H1 (cell line): ENCODE measurements at regions not wholly inside any gene's neighbourhood (a gene's known extent, or its start where the extent isn't known, plus 50 kb on each side); places are given as distances from the start of the nearest gene placed in this dataset.

ENCODE experiments used
- CTCF ChIA-PET: fragments of 300-600 bp; sonication (Branson Sonifier 250); formaldehyde crosslinking; loops from one replicate; lab custom pipeline; 2021; ENCODE audit not compliant: partially characterized antibody; lab: Charles Lee
- POLR2A ChIA-PET: fragments of 300-600 bp; sonication (Branson Sonifier 250); formaldehyde crosslinking; loops from one replicate; lab custom pipeline; 2021; ENCODE audit warnings: inconsistent platforms; ENCODE audit not compliant: partially characterized antibody; lab: Charles Lee
- DNase-seq, 2 experiments: peaks; one replicate each; pipeline versions ENCODE4 v3.0.0 to v3.0.0-alpha.2; 2010 to 2022; ENCODE audit warnings: low spot score in 2 of 2, low read depth in 1 of 2, mixed read lengths in 1 of 2
- FAIRE-seq: peaks from 2 replicates; lab custom pipeline; 2011; peaks lifted over from hg19 to GRCh38; lab: Jason Lieb, UNC
- H2AFZ ChIP-seq: 2 replicates; pipeline ENCODE4 v1.8.1; 2012; ENCODE audit warnings: low read length, inconsistent platforms
- H2AK5ac ChIP-seq: 2 replicates; pipeline ENCODE4 v1.6.1; 2013; ENCODE audit warnings: low read depth, low read length
- H2BK120ac ChIP-seq: replicated peaks from 2 replicates; pipeline ENCODE3; 2013; ENCODE audit warnings: low read depth, low read length, inconsistent platforms
- H2BK12ac ChIP-seq: 2 replicates; pipeline ENCODE4 v1.6.1; 2013; ENCODE audit warnings: low read depth, low read length
- H2BK15ac ChIP-seq: 2 replicates; pipeline ENCODE4 v1.6.1; 2013; ENCODE audit warnings: low read length
- H2BK20ac ChIP-seq: 2 replicates; pipeline ENCODE4 v1.6.1; 2013; ENCODE audit warnings: low read length
- H2BK5ac ChIP-seq: 2 replicates; pipeline ENCODE4 v1.6.1; 2013; ENCODE audit warnings: low read depth, low read length
- H3K14ac ChIP-seq: 2 replicates; pipeline ENCODE4 v1.6.1; 2013; ENCODE audit warnings: inconsistent platforms; ENCODE audit not compliant: insufficient read length
- H3K18ac ChIP-seq: 2 replicates; pipeline ENCODE4 v1.6.1; 2013; ENCODE audit warnings: low read length; ENCODE audit errors: extremely low read depth
- H3K23ac ChIP-seq: 2 replicates; pipeline ENCODE4 v1.6.1; 2013; ENCODE audit warnings: inconsistent platforms; ENCODE audit not compliant: insufficient read length
- H3K23me2 ChIP-seq: 2 replicates; pipeline ENCODE4 v1.6.1; 2013; ENCODE audit warnings: low read depth, low read length
- H3K27ac ChIP-seq: 2 replicates; pipeline ENCODE4 v1.6.1; 2011; ENCODE audit warnings: low read depth, low read length, inconsistent platforms
- H3K27me3 ChIP-seq, 4 experiments: replicated peaks in 1 of 4; 1 replicate in 1 of 4; 2 replicates in 3 of 4; pipeline versions ENCODE4 v1.6.1 to v1.8.1; 2011 to 2013; ENCODE audit warnings: low read length in 3 of 4, mild to moderate bottlenecking in 3 of 4, inconsistent platforms in 2 of 4, mixed read lengths in 2 of 4, moderate library complexity in 1 of 4; ENCODE audit not compliant: control insufficient read depth in 3 of 4, insufficient read depth in 3 of 4; ENCODE audit errors: extremely low read depth in 1 of 4
- H3K36me3 ChIP-seq, 4 experiments: 2 replicates each; pipeline versions ENCODE4 v1.6.1 to v1.8.1; 2011 to 2013; ENCODE audit warnings: mild to moderate bottlenecking in 4 of 4, low read length in 3 of 4, moderate library complexity in 2 of 4, control low read depth in 1 of 4, inconsistent platforms in 1 of 4; ENCODE audit not compliant: insufficient read depth in 4 of 4, control insufficient read depth in 2 of 4
- H3K4ac ChIP-seq: replicated peaks from 2 replicates; pipeline ENCODE3; 2013; ENCODE audit warnings: low read length, low read depth, mixed read lengths, inconsistent platforms; ENCODE audit not compliant: insufficient read length
- H3K4me1 ChIP-seq, 4 experiments: replicated peaks in 1 of 4; 1 replicate in 1 of 4; 2 replicates in 3 of 4; pipeline versions ENCODE4 v1.6.1 to v1.8.1; 2011 to 2013; ENCODE audit warnings: low read length in 3 of 4, inconsistent platforms in 2 of 4, mixed read lengths in 1 of 4; ENCODE audit not compliant: insufficient read depth in 4 of 4, control insufficient read depth in 3 of 4
- H3K4me2 ChIP-seq, 2 experiments: 2 replicates each; pipeline versions ENCODE4 v1.6.1 to v1.8.1; 2011 to 2013; ENCODE audit warnings: low read depth in 2 of 2, low read length in 2 of 2, control low read depth in 1 of 2, inconsistent platforms in 1 of 2, mild to moderate bottlenecking in 1 of 2; ENCODE audit not compliant: insufficient read depth in 1 of 2
- H3K4me3 ChIP-seq, 4 experiments: fragments of 200-600, 300-600 bp in 1 of 4; sonication (generic), shearing (Covaris generic), sonication (Bioruptor Twin) in 1 of 4; 2 replicates each; pipeline versions ENCODE4 v1.5.1 to v1.8.1; 2011 to 2016; ENCODE audit warnings: low read length in 4 of 4, low read depth in 3 of 4, control low read depth in 2 of 4, inconsistent platforms in 2 of 4, mild to moderate bottlenecking in 2 of 4, mixed read lengths in 1 of 4, moderate library complexity in 1 of 4; ENCODE audit not compliant: insufficient read depth in 2 of 4; ENCODE audit errors: extremely low read depth in 1 of 4
- H3K56ac ChIP-seq: replicated peaks from 2 replicates; pipeline ENCODE3; 2013; ENCODE audit warnings: low read depth, mild to moderate bottlenecking, mixed read lengths, low read length, inconsistent platforms; ENCODE audit not compliant: insufficient read length
- H3K79me1 ChIP-seq: 2 replicates; pipeline ENCODE4 v1.6.1; 2013; ENCODE audit warnings: low read depth, low read length, control low read depth
- H3K79me2 ChIP-seq, 2 experiments: 2 replicates each; pipeline versions ENCODE4 v1.6.1 to v1.8.1; 2012 to 2013; ENCODE audit warnings: low read length in 2 of 2, mild to moderate bottlenecking in 2 of 2, inconsistent platforms in 1 of 2; ENCODE audit not compliant: insufficient read depth in 2 of 2, control insufficient read depth in 1 of 2
- H3K9ac ChIP-seq, 4 experiments: replicated peaks in 1 of 4; 1 replicate in 1 of 4; 2 replicates in 3 of 4; pipeline versions ENCODE4 v1.6.1 to v1.8.1; 2011 to 2013; ENCODE audit warnings: low read depth in 3 of 4, low read length in 3 of 4, control low read depth in 2 of 4, mild to moderate bottlenecking in 2 of 4, moderate library complexity in 2 of 4, inconsistent platforms in 1 of 4; ENCODE audit errors: extremely low read depth in 1 of 4
- H3K9me3 ChIP-seq, 2 experiments: 2 replicates each; pipeline versions ENCODE4 v1.6.1 to v1.8.1; 2012 to 2013; ENCODE audit warnings: mild to moderate bottlenecking in 2 of 2, moderate library complexity in 2 of 2, control low read depth in 1 of 2, inconsistent platforms in 1 of 2, low read depth in 1 of 2, low read length in 1 of 2, mixed read lengths in 1 of 2; ENCODE audit not compliant: insufficient read depth in 2 of 2
- H4K20me1 ChIP-seq, 2 experiments: replicated peaks in 1 of 2; 2 replicates each; pipeline versions ENCODE3 to v1.8.1; 2011 to 2013; ENCODE audit warnings: inconsistent platforms in 2 of 2, low read length in 2 of 2, mild to moderate bottlenecking in 1 of 2; ENCODE audit not compliant: insufficient read depth in 2 of 2, control insufficient read depth in 1 of 2
- H4K5ac ChIP-seq: 2 replicates; pipeline ENCODE4 v1.6.1; 2013; ENCODE audit warnings: low read length, low read depth, mixed read lengths, inconsistent platforms; ENCODE audit not compliant: insufficient read length
- H4K8ac ChIP-seq: 2 replicates; pipeline ENCODE4 v1.8.0; 2013; ENCODE audit warnings: mild to moderate bottlenecking, moderate library complexity, low read length, inconsistent platforms; ENCODE audit not compliant: insufficient read depth; ENCODE audit errors: extremely low read depth
- H4K91ac ChIP-seq: replicated peaks from 2 replicates; pipeline ENCODE3; 2013; ENCODE audit warnings: low read length, mixed read lengths, inconsistent platforms; ENCODE audit not compliant: insufficient read length
- CEBPB ChIP-seq: IDR thresholded peaks from 2 replicates; pipeline ENCODE4 v1.6.1; 2012; ENCODE audit warnings: low read depth, low read length
- ZNF274 ChIP-seq: IDR thresholded peaks from 2 replicates; pipeline ENCODE4 v1.7.0; 2012; ENCODE audit warnings: low read length, borderline replicate concordance; ENCODE audit errors: extremely low read depth
- WGBS, 2 experiments: shearing (Covaris generic) in 1 of 2; methylation state at CpG; one replicate each; pipeline versions ENCODE4 v1.1.6 to v1.1.7; 2013 to 2015; ENCODE audit warnings: low lambda C conversion rate in 2 of 2, mixed read lengths in 2 of 2, inconsistent platforms in 1 of 2, low coverage in 1 of 2, missing lambda C conversion rate in 1 of 2; ENCODE audit not compliant: insufficient replicate concordance in 2 of 2, insufficient coverage in 1 of 2, insufficient read length in 1 of 2; ENCODE audit errors: extremely low coverage in 1 of 2, missing lambda C conversion rate in 1 of 2; 5-methylcytosine and 5-hydroxymethylcytosine counted together

DNA sequence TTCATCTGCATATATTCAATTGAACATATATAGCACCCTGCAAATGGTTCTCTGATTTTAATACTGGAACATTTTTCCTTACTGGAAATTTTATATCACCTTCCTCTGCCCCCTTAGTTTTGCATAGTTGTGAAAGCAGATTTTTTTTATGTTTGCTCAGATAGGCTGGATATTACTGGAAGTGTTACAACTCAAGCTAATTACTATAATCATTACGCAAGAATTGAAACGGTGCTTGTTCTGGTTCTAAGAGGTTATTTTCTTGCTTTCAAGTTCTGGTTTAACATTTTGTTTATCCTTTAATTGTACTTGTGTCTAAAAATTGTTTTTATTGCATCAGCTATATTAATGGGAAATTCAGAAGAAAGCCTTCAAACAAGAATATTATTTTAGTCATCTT, 95.6 kb upstream of the MYO16 start:
- FAIRE-seq (no peak), DNase-seq (no peak)
- H3K79me2 ChIP-seq = no peaks in the 10 kb centered on the region
- H2AK5ac ChIP-seq = no peak overlapping the region
- 97% methylated on average over 2 of the region's 2 CpGs; no CpG with 5 or more reads in 1 of the 2 experiments for WGBS, 2 experiments
- no peak overlapping the region for H2BK15ac ChIP-seq
- no peak overlapping the region for H4K5ac ChIP-seq
- no peak overlapping the region for H3K4ac ChIP-seq
- no peaks in the 10 kb centered on the region for H3K9me3 ChIP-seq
- H3K14ac ChIP-seq = no peak overlapping the region
- no peak overlapping the region for H2AFZ ChIP-seq
- H3K9ac ChIP-seq = no peak overlapping the region
- H2BK120ac ChIP-seq = no peak overlapping the region
- H3K4me1 ChIP-seq = no peaks in the 10 kb centered on the region
- no peak overlapping the region for H4K91ac ChIP-seq
- no peaks in the 10 kb centered on the region for H4K20me1 ChIP-seq
- H2BK12ac ChIP-seq = no peak overlapping the region
- H3K4me3 ChIP-seq = no peak overlapping the region
- H3K23me2 ChIP-seq = 0 out of 2 replicates have a peak, but pooled peaks cover 2% of the 10 kb centered on the region
- H3K4me2 ChIP-seq = no peak overlapping the region
- H3K27ac ChIP-seq = no peak overlapping the region
- no peak overlapping the region for H2BK5ac ChIP-seq
- H3K56ac ChIP-seq = no peak overlapping the region
- TF ChIP-seq CEBPB (peak; percentile 49; the same call in 1 of the 2 replicates), ZNF274 (no peak)
- H3K23ac ChIP-seq = no peak overlapping the region
- H3K27me3 ChIP-seq = no peaks in the 10 kb centered on the region
- no peak overlapping the region for H4K8ac ChIP-seq
- H3K79me1 ChIP-seq = no peaks in the 10 kb centered on the region
- POLR2A ChIA-PET = no interaction called here
- H2BK20ac ChIP-seq = no peak overlapping the region
- CTCF ChIA-PET = interaction anchor here (0.6 to 1.6 kb wide), 4 partner anchors 26 to 1412 kb away, joined by 3 to 8 read pairs (median 6); no protein-coding TSS in a partner anchor
- no peak overlapping the region for H3K18ac ChIP-seq
- H3K36me3 ChIP-seq = no peaks in the 10 kb centered on the region
